Lower leg skin (tissue), 3 donors: ENCODE measurements at regions not wholly inside any gene's neighbourhood (a gene's known extent, or its start where the extent isn't known, plus 50 kb on each side); places are given as distances from the start of the nearest gene placed in this dataset.

Experiments used
- POLR2A ChIP-seq, 2 donors: fragments of 450-650 bp; IDR thresholded peaks; one replicate each; pipeline ENCODE4 v1.6.1; 2016 to 2017; ENCODE audit warnings: antibody characterized with exemption in 2 of 2, mild to moderate bottlenecking in 1 of 2, moderate library complexity in 1 of 2
- TF ChIP-seq, protein P1 (sequence below), 3 donors: fragments of 450-650 bp; IDR thresholded peaks; one replicate each; pipeline ENCODE4 v1.5.1; 2016; ENCODE audit warnings: antibody characterized with exemption in 3 of 3, mild to moderate bottlenecking in 3 of 3, moderate library complexity in 2 of 3

DNA sequence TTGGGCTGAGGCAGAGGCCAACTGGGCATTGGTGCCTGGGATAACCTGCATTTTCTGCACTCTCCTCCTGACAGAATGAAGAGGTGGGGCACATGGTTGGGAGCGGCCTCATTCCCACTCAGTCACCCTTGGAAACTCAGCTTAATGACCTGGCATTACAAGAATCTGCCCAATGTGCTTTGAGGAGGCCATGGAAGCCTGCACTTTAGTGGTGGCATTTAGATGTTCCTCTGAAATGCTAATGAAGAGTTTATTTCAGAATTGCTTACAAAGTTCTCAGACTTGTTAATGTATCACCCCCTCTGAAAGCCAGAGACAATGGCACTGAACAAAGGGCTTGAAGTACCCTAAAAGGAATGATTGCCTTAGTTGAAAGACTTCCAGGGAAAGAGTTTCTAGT lies 71.4 kb upstream of the PARP11 start:
- TF ChIP-seq, protein P1, sequence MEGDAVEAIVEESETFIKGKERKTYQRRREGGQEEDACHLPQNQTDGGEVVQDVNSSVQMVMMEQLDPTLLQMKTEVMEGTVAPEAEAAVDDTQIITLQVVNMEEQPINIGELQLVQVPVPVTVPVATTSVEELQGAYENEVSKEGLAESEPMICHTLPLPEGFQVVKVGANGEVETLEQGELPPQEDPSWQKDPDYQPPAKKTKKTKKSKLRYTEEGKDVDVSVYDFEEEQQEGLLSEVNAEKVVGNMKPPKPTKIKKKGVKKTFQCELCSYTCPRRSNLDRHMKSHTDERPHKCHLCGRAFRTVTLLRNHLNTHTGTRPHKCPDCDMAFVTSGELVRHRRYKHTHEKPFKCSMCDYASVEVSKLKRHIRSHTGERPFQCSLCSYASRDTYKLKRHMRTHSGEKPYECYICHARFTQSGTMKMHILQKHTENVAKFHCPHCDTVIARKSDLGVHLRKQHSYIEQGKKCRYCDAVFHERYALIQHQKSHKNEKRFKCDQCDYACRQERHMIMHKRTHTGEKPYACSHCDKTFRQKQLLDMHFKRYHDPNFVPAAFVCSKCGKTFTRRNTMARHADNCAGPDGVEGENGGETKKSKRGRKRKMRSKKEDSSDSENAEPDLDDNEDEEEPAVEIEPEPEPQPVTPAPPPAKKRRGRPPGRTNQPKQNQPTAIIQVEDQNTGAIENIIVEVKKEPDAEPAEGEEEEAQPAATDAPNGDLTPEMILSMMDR (IDR thresholded peaks at IDR 0.05) = no peak
- no peak for TF ChIP-seq POLR2A (IDR thresholded peaks at IDR 0.05)
